Mesendoderm (in vitro differentiated cells): ENCODE measurements at regions not wholly inside any gene's neighbourhood (a gene's known extent, or its start where the extent isn't known, plus 50 kb on each side); places are given as distances from the start of the nearest gene placed in this dataset.

ENCODE experiments used
- DNase-seq: peaks from one replicate; pipeline ENCODE4 v3.0.0; 2013
- H2AK5ac ChIP-seq: 2 replicates; pipeline ENCODE4 v1.6.1; 2013; ENCODE audit warnings: low read length, inconsistent platforms
- H2BK120ac ChIP-seq: 2 replicates; pipeline ENCODE4 v1.6.1; 2013; ENCODE audit warnings: low read depth, mild to moderate bottlenecking, low read length, moderate library complexity, mixed read lengths
- H2BK15ac ChIP-seq: replicated peaks from 2 replicates; pipeline ENCODE4 v1.6.1; 2013; ENCODE audit warnings: low read depth, mild to moderate bottlenecking, moderate library complexity
- H2BK5ac ChIP-seq: 2 replicates; pipeline ENCODE4 v1.6.1; 2013; ENCODE audit warnings: low read length, inconsistent platforms
- H3K18ac ChIP-seq: 2 replicates; pipeline ENCODE4 v1.6.1; 2013; ENCODE audit warnings: mild to moderate bottlenecking, low read length, mixed read lengths
- H3K23ac ChIP-seq: one replicate; pipeline ENCODE4 v1.6.1; 2013; ENCODE audit warnings: low read length
- H3K27ac ChIP-seq: 2 replicates; pipeline ENCODE4 v1.5.1; 2013; ENCODE audit warnings: low read depth, mild to moderate bottlenecking, inconsistent platforms, low read length, moderate library complexity
- H3K27me3 ChIP-seq: 2 replicates; pipeline ENCODE4 v1.6.1; 2013; ENCODE audit warnings: low read length, control low read depth, mild to moderate bottlenecking, inconsistent platforms; ENCODE audit not compliant: insufficient read depth, poor library complexity
- H3K36me3 ChIP-seq: 2 replicates; pipeline ENCODE4 v1.6.1; 2013; ENCODE audit warnings: low read length, inconsistent platforms; ENCODE audit not compliant: control insufficient read depth, insufficient read depth
- H3K4ac ChIP-seq: one replicate; pipeline ENCODE4 v1.6.1; 2013; ENCODE audit warnings: low read depth, mild to moderate bottlenecking, low read length, moderate library complexity
- H3K4me1 ChIP-seq: 2 replicates; pipeline ENCODE4 v1.6.1; 2013; ENCODE audit warnings: low read depth, low read length, inconsistent platforms; ENCODE audit not compliant: control insufficient read depth
- H3K4me2 ChIP-seq: 2 replicates; pipeline ENCODE4 v1.6.1; 2013; ENCODE audit warnings: low read length
- H3K4me3 ChIP-seq: 2 replicates; pipeline ENCODE4 v1.5.1; 2013; ENCODE audit warnings: mild to moderate bottlenecking, low read length
- H3K56ac ChIP-seq: one replicate; pipeline ENCODE4 v1.6.1; 2013; ENCODE audit warnings: low read length
- H3K79me1 ChIP-seq: 2 replicates; pipeline ENCODE4 v1.6.1; 2013; ENCODE audit warnings: low read length, inconsistent platforms
- H3K79me2 ChIP-seq: 2 replicates; pipeline ENCODE4 v1.6.1; 2013; ENCODE audit warnings: mild to moderate bottlenecking, low read length; ENCODE audit not compliant: control insufficient read depth, insufficient read depth
- H3K9ac ChIP-seq: 2 replicates; pipeline ENCODE4 v1.6.1; 2013; ENCODE audit warnings: low read length, inconsistent platforms
- H4K5ac ChIP-seq: one replicate; pipeline ENCODE4 v1.6.1; 2013; ENCODE audit warnings: low read length
- H4K8ac ChIP-seq: one replicate; pipeline ENCODE4 v1.6.1; 2013; ENCODE audit warnings: low read depth, mild to moderate bottlenecking, control low read depth, low read length, moderate library complexity
- WGBS: extraction: QIAGEN DNeasy Blood & Tissue Kit; methylation state at CpG from one replicate; pipeline ENCODE4 v1.1.7; 2013; ENCODE audit warnings: low lambda C conversion rate, missing lambda C conversion rate; ENCODE audit not compliant: insufficient coverage; ENCODE audit errors: extremely low coverage; 5-methylcytosine and 5-hydroxymethylcytosine counted together

DNA sequence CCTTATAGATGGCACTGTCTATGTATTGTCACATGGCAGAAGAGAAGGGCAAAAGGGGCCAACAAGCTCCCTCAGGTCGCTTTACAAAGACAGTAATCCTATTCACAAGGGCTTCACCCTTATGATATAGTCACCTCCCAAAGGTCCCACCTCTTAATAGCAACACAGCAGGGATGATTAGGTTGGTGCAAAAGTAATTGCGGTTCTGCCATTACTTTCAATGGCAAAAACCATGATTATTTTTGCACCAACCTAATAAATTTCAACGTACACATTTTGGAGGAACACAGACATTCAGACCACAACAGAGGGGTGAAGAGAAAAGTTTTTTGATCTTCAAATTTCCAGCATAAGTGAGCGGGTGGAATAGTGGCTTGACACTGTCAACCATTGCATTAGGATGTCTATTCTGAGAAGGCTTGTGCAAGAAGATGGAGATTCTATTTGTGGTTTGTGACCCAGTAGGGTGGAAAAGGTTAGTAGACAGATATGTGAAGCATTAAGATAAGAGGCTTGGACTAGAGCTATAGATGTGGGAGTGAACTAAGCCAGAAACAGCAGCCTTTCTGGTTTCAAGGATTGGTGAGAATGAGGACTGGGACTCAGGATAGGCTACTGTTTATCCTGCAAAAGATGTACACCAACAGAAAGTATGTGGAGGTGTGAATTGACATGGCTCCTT, 75.5 kb upstream of the CPSF6 start:
- Histone ChIP-seq H3K4me3 (no peak overlapping the region), H3K56ac (no peak overlapping the region), H3K36me3 (no peaks in the 10 kb centered on the region), H2BK5ac (no peak overlapping the region), H3K9ac (no peak overlapping the region), H3K27me3 (no peaks in the 10 kb centered on the region), H3K79me2 (no peaks in the 10 kb centered on the region), H2BK120ac (no peak overlapping the region), H3K79me1 (no peaks in the 10 kb centered on the region), H4K5ac (no peak overlapping the region), H3K27ac (no peak overlapping the region), H4K8ac (no peak overlapping the region), H3K4me2 (no peak overlapping the region), H3K4ac (no peak overlapping the region), H3K23ac (no peak overlapping the region), H2AK5ac (no peak overlapping the region), H2BK15ac (no peak overlapping the region), H3K18ac (no peak overlapping the region), H3K4me1 (no peaks in the 10 kb centered on the region)
- DNase-seq, result no peak
- no CpG with 5 or more reads among the region's 4 CpGs for WGBS

DNA sequence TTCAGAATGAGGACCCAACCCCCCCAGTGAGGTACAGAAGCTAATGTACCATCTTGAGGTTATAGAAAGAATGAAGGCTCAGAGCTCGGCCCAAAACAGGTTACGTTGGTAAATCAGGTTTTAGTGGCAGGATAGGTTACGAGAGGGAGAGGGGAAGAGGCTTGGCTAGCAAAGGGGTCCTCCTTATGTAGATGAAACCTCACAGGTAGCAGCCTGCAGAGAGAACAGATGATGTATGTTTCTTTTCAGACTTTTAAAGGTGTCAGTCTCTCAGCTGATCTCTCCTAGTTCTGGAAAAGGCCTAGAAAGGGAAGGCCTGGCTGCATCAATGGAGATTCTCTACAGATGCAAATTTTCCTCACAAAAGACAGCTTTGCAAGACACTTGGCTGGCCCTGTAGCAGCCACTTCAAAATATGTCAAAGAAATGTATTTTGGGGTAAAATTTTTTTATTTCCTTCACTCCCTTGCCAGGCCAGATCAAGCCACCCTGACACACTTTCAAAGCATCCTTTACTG, 71.7 kb upstream of the CPSF6 start:
- H3K23ac ChIP-seq, result no peak overlapping the region
- H3K79me1 ChIP-seq, result no peaks in the 10 kb centered on the region
- no peak overlapping the region for H4K5ac ChIP-seq
- peaks cover 7% of the 10 kb centered on the region for H3K4me1 ChIP-seq
- no peak overlapping the region for H2AK5ac ChIP-seq
- H3K4me2 ChIP-seq, result no peak overlapping the region
- H2BK5ac ChIP-seq, result no peak overlapping the region
- no peak for DNase-seq
- H3K56ac ChIP-seq, result no peak overlapping the region
- no peak overlapping the region for H4K8ac ChIP-seq
- H3K27me3 ChIP-seq, result no peaks in the 10 kb centered on the region
- H3K27ac ChIP-seq, result no peak overlapping the region
- H3K79me2 ChIP-seq, result no peaks in the 10 kb centered on the region
- H3K36me3 ChIP-seq, result no peaks in the 10 kb centered on the region
- no peak overlapping the region for H2BK15ac ChIP-seq
- H3K9ac ChIP-seq, result no peak overlapping the region
- WGBS, result no CpG with 5 or more reads among the region's 3 CpGs
- H3K18ac ChIP-seq, result peak overlapping the region; percentile 73
- H3K4me3 ChIP-seq, result no peak overlapping the region
- H3K4ac ChIP-seq, result no peak overlapping the region
- H2BK120ac ChIP-seq, result no peak overlapping the region

DNA sequence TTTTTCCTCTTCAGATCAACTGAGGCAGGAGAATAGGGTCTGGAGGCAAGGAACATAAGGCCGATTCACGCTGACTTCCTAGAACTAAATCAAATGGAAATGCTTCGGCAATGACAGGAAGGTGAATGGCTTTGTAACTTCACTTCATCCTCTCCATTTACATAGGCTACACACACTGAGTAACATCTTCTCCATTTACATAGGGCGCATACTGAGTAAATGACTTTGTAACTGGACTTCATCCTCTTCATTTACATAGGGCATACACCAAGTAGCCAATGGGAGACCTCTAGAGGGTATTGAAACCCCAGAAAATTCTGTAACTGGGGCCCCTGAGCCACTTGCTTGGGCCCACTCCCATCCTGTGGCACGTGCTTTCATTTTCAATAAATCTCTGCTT, 71.0 kb upstream of the CPSF6 start:
- Histone ChIP-seq H3K79me1 (no peaks in the 10 kb centered on the region), H2BK5ac (no peak overlapping the region), H4K5ac (no peak overlapping the region), H3K9ac (no peak overlapping the region), H3K27me3 (no peaks in the 10 kb centered on the region), H2BK120ac (no peak overlapping the region), H3K18ac (peak overlapping the region; percentile 73), H3K27ac (no peak overlapping the region), H3K36me3 (no peaks in the 10 kb centered on the region), H3K56ac (no peak overlapping the region), H2AK5ac (no peak overlapping the region), H3K4me3 (no peak overlapping the region), H3K79me2 (no peaks in the 10 kb centered on the region), H2BK15ac (peak overlapping the region; percentile 41), H3K23ac (no peak overlapping the region), H3K4ac (no peak overlapping the region), H3K4me2 (no peak overlapping the region), H3K4me1 (peaks cover 7% of the 10 kb centered on the region), H4K8ac (no peak overlapping the region)
- no peak for DNase-seq
- WGBS, result no CpG with 5 or more reads among the region's 5 CpGs

DNA sequence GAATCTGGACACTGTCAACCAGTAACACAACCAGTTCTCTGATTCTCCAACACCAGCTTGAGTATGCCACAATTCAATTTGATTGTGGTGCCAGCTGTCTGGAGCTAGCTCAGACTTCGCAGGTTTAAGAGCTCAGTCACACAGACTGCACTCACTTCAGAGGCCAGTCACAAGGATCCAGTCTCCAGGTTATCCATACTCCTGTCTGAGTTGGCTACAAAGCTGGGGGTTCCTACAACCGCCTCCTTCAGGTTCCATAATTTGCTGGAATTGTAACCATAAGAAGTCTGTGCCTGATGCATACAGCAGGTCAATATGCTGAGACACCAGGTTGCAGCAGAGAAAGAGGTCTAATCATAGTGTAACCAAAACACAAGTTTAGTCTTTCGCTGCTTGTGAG, 70.5 kb upstream of the CPSF6 start:
- H2BK15ac ChIP-seq, result peak overlapping the region; percentile 41
- H3K36me3 ChIP-seq, result no peaks in the 10 kb centered on the region
- no peak overlapping the region for H3K9ac ChIP-seq
- peak overlapping the region; percentile 85 for H3K18ac ChIP-seq
- no peaks in the 10 kb centered on the region for H3K79me2 ChIP-seq
- H2AK5ac ChIP-seq, result no peak overlapping the region
- H3K4me3 ChIP-seq, result no peak overlapping the region
- H3K4ac ChIP-seq, result peak overlapping the region; percentile 21
- no peak overlapping the region for H3K4me2 ChIP-seq
- H3K27ac ChIP-seq, result no peak overlapping the region
- no peak overlapping the region for H4K5ac ChIP-seq
- no peak for DNase-seq
- H3K23ac ChIP-seq, result no peak overlapping the region
- peak overlapping the region; percentile 7 for H2BK5ac ChIP-seq
- peak overlapping the region; percentile 6 for H3K56ac ChIP-seq
- peaks cover 7% of the 10 kb centered on the region for H3K4me1 ChIP-seq
- no peak overlapping the region for H4K8ac ChIP-seq
- peak overlapping the region; percentile 85 for H2BK120ac ChIP-seq
- no CpG with 5 or more reads among the region's 3 CpGs for WGBS
- no peaks in the 10 kb centered on the region for H3K79me1 ChIP-seq
- H3K27me3 ChIP-seq, result no peaks in the 10 kb centered on the region

DNA sequence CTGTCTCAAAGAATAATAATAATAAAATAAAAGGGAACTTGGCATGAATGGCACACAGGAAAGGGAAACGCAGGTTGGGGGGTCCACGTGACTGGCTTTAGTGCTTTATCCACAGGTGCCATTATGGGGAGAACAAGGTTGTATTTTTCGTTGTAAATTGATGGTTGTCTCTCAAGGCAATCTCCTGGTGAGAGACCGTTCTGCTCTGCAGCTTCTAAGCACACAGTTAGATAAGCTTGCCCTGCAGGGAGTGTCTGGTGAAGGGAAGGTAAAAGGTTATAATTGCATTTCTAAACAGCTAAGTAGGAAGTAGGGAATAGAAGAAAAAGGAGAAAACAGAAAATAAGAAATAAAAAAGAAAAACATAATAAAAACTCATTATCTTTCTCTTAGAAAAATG, 69.1 kb upstream of the CPSF6 start:
- H3K4me2 ChIP-seq, result no peak overlapping the region
- H3K4ac ChIP-seq, result no peak overlapping the region
- H3K27me3 ChIP-seq, result no peaks in the 10 kb centered on the region
- no CpG with 5 or more reads among the region's 4 CpGs for WGBS
- peak overlapping the region; percentile 1 for H3K56ac ChIP-seq
- no peak overlapping the region for H2BK15ac ChIP-seq
- peak; percentile 65 for DNase-seq
- peak overlapping the region; percentile 98 for H3K18ac ChIP-seq
- H4K8ac ChIP-seq, result peak overlapping the region; percentile 83
- H2AK5ac ChIP-seq, result no peak overlapping the region
- H3K79me1 ChIP-seq, result no peaks in the 10 kb centered on the region
- H3K4me1 ChIP-seq, result peaks cover 7% of the 10 kb centered on the region
- H2BK120ac ChIP-seq, result no peak overlapping the region
- no peaks in the 10 kb centered on the region for H3K79me2 ChIP-seq
- H3K4me3 ChIP-seq, result no peak overlapping the region
- no peaks in the 10 kb centered on the region for H3K36me3 ChIP-seq
- H3K9ac ChIP-seq, result no peak overlapping the region
- no peak overlapping the region for H4K5ac ChIP-seq
- H3K27ac ChIP-seq, result peak overlapping the region; percentile 75
- H3K23ac ChIP-seq, result no peak overlapping the region
- H2BK5ac ChIP-seq, result no peak overlapping the region

DNA sequence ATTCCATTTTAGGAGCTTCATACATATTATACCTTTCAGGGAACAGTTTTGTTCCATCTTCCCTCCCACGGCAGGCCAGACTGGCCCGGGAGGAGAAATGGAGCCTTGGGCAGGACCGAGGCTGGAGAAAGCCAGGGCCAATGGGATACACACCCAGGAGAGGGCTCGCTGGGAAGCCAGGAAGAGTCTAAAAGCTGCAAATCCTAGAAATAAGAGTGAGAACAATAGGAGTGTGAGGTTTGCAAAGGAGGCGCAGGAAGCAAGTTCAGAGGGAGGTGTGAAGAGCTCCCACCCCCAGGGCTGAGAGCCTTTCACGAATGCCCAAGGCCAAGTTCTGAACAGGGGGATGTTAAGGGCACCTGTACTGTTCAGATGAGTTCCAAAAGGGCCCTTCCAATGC, 67.5 kb upstream of the CPSF6 start:
- Histone ChIP-seq H4K8ac (no peak overlapping the region), H3K23ac (no peak overlapping the region), H3K79me2 (no peaks in the 10 kb centered on the region), H3K4ac (no peak overlapping the region), H3K18ac (peak overlapping the region; percentile 78), H4K5ac (no peak overlapping the region), H3K27ac (peak overlapping the region; percentile 87), H2AK5ac (no peak overlapping the region), H3K4me3 (no peak overlapping the region), H3K56ac (peak overlapping the region; percentile 50), H3K4me2 (no peak overlapping the region), H3K79me1 (no peaks in the 10 kb centered on the region), H2BK120ac (peak overlapping the region; percentile 33), H2BK15ac (no peak overlapping the region), H2BK5ac (peak overlapping the region; percentile 31), H3K9ac (no peak overlapping the region), H3K4me1 (peaks cover 7% of the 10 kb centered on the region), H3K27me3 (no peaks in the 10 kb centered on the region), H3K36me3 (no peaks in the 10 kb centered on the region)
- WGBS, result no CpG with 5 or more reads among the region's 6 CpGs
- peak; percentile 70 for DNase-seq
